ENCODE measurements at regions not wholly inside any gene's neighbourhood (a gene's known extent, or its start where the extent isn't known, plus 50 kb on each side); places are given as distances from the start of the nearest gene placed in this dataset.
A peak's percentile ranks its signal among the peaks of the same experiment; 100 is the strongest.
"Not testable (repeated sequence)": the region's sequence is repeated elsewhere in the genome, so short reads cannot be mapped to it uniquely, and the experiment has no call there.

- no peak for DNase-seq (ENCODE audit: low read depth in 2 of 2)
Observed at GRCh38 chr15:57875347-57875746, 168.8 kb downstream of the POLR2M start.

GRCh38 chr15:57878573-57878972 lies 172.1 kb downstream of the POLR2M start:
- DNase-seq (ENCODE audit: low read depth in 2 of 2): peak; percentile 72 to 78

GRCh38 chr15:57881361-57881760 lies 174.8 kb downstream of the POLR2M start:
- no peak for DNase-seq (ENCODE audit: low read depth in 2 of 2)

- no peak for DNase-seq (ENCODE audit: low read depth in 2 of 2)
Observed at GRCh38 chr15:57881972-57882371, 175.5 kb downstream of the POLR2M start.

- DNase-seq (ENCODE audit: low read depth in 2 of 2): no peak
Observed at GRCh38 chr15:57883701-57884100, 177.2 kb downstream of the POLR2M start.

- DNase-seq (ENCODE audit: low read depth in 2 of 2): no peak
Observed at GRCh38 chr15:57884936-57885335, 178.4 kb downstream of the POLR2M start.

GRCh38 chr15:57885435-57885834 lies 178.9 kb downstream of the POLR2M start:
- DNase-seq (ENCODE audit: low read depth in 2 of 2): no peak

- no peak for DNase-seq (ENCODE audit: low read depth in 2 of 2)
Observed at GRCh38 chr15:57887825-57888224, 177.7 kb downstream of the ALDH1A2 start.

GRCh38 chr15:57890351-57890750 lies 175.2 kb downstream of the ALDH1A2 start:
- no peak for DNase-seq (ENCODE audit: low read depth in 2 of 2)

- no peak for DNase-seq (ENCODE audit: low read depth in 2 of 2)
Observed at GRCh38 chr15:57890878-57891277, 174.6 kb downstream of the ALDH1A2 start.

GRCh38 chr15:57892181-57892580 lies 173.3 kb downstream of the ALDH1A2 start:
- no peak for DNase-seq (ENCODE audit: low read depth in 2 of 2)

- no peak for DNase-seq (ENCODE audit: low read depth in 2 of 2)
Observed at GRCh38 chr15:57893040-57893439, 172.5 kb downstream of the ALDH1A2 start.

GRCh38 chr15:57895291-57895690 lies 170.2 kb downstream of the ALDH1A2 start:
- no peak for DNase-seq (ENCODE audit: low read depth in 2 of 2)

GRCh38 chr15:57896114-57896513 lies 169.4 kb downstream of the ALDH1A2 start:
- no peak for DNase-seq (ENCODE audit: low read depth in 2 of 2)

GRCh38 chr15:57896899-57897298 lies 168.6 kb downstream of the ALDH1A2 start:
- not testable (repeated sequence) for DNase-seq (ENCODE audit: low read depth in 2 of 2)

- DNase-seq (ENCODE audit: low read depth in 2 of 2): no peak
Observed at GRCh38 chr15:57897870-57898269, 167.6 kb downstream of the ALDH1A2 start.

GRCh38 chr15:57902155-57902554 lies 163.4 kb downstream of the ALDH1A2 start:
- DNase-seq (ENCODE audit: low read depth in 2 of 2): no peak
